OCI-LY1 (cell line): ENCODE measurements at regions not wholly inside any gene's neighbourhood (a gene's known extent, or its start where the extent isn't known, plus 50 kb on each side); places are given as distances from the start of the nearest gene placed in this dataset.

ENCODE experiments used
- H2AFZ ChIP-seq: fragments of 200-600 bp; sonication (generic), shearing (Covaris generic); 2 replicates; pipeline ENCODE4 v1.6.0; 2014; ENCODE audit warnings: antibody characterized with exemption, mild to moderate bottlenecking, low read length
- H3F3A ChIP-seq: fragments of 200-600 bp; sonication (generic), shearing (Covaris generic); 2 replicates; pipeline ENCODE4 v1.6.0; 2014; ENCODE audit warnings: mild to moderate bottlenecking, antibody characterized with exemption, low read length, moderate library complexity; ENCODE audit not compliant: insufficient read depth
- H3K27ac ChIP-seq: fragments of 200-600 bp; sonication (generic); 2 replicates; pipeline ENCODE4 v1.5.1; 2014; ENCODE audit warnings: low read length, mixed run types, mild to moderate bottlenecking, low read depth; ENCODE audit not compliant: poor library complexity, severe bottlenecking
- H3K27me3 ChIP-seq: fragments of 200-600 bp; sonication (generic); 2 replicates; pipeline ENCODE4 v1.6.0; 2014; ENCODE audit warnings: antibody characterized with exemption, mild to moderate bottlenecking, low read length, moderate library complexity; ENCODE audit not compliant: insufficient read depth
- H3K36me3 ChIP-seq: fragments of 200-600 bp; sonication (generic); 2 replicates; pipeline ENCODE4 v1.6.1; 2014; ENCODE audit warnings: mild to moderate bottlenecking, antibody characterized with exemption, low read length, moderate library complexity, mixed read lengths; ENCODE audit not compliant: insufficient read depth
- H3K4me1 ChIP-seq: fragments of 200-600 bp; sonication (generic); 2 replicates; pipeline ENCODE4 v1.5.1; 2014; ENCODE audit warnings: mild to moderate bottlenecking, low read length, moderate library complexity; ENCODE audit not compliant: insufficient read depth, severe bottlenecking
- H3K4me2 ChIP-seq: fragments of 200-600 bp; sonication (generic), shearing (Covaris generic); 2 replicates; pipeline ENCODE4 v1.6.1; 2014; ENCODE audit warnings: low read length
- H3K4me3 ChIP-seq: fragments of 200-600 bp; sonication (generic); 2 replicates; pipeline ENCODE4 v1.5.1; 2014; ENCODE audit warnings: low read length, low read depth, mild to moderate bottlenecking, mixed read lengths; ENCODE audit not compliant: poor library complexity, severe bottlenecking
- H3K79me2 ChIP-seq: fragments of 200-600 bp; shearing (Covaris generic); 2 replicates; pipeline ENCODE4 v1.6.1; 2016; ENCODE audit warnings: mixed run types, low read length, mixed read lengths; ENCODE audit not compliant: insufficient read depth
- H3K9ac ChIP-seq: fragments of 200-600 bp; sonication (generic), shearing (Covaris generic); 2 replicates; pipeline ENCODE4 v1.6.1; 2014; ENCODE audit warnings: mild to moderate bottlenecking, low read length, mixed read lengths
- H3K9me2 ChIP-seq: fragments of 200-600 bp; sonication (generic), shearing (Covaris generic); 2 replicates; pipeline ENCODE4 v1.6.1; 2014; ENCODE audit warnings: low read depth, mild to moderate bottlenecking, low read length, mixed read lengths
- H3K9me3 ChIP-seq: fragments of 200-600 bp; shearing (Covaris generic); 2 replicates; pipeline ENCODE4 v1.6.1; 2014; ENCODE audit warnings: low read length, mixed read lengths
- H4K20me1 ChIP-seq: fragments of 200-600 bp; sonication (generic), shearing (Covaris generic); 2 replicates; pipeline ENCODE4 v1.6.0; 2016; ENCODE audit warnings: mild to moderate bottlenecking, low read length; ENCODE audit not compliant: insufficient read depth
- CTCF ChIP-seq: fragments of 200-600 bp; sonication (generic), shearing (Covaris generic); IDR thresholded peaks from 2 replicates; pipeline ENCODE4 v1.5.1; 2017; ENCODE audit warnings: mild to moderate bottlenecking, antibody characterized with exemption, low read length, moderate library complexity, mixed read lengths
- EZH2 ChIP-seq: fragments of 200-600 bp; sonication (generic), shearing (Covaris generic); IDR thresholded peaks from 2 replicates; pipeline ENCODE4 v1.8.0; 2017; ENCODE audit warnings: borderline replicate concordance, mixed run types, mild to moderate bottlenecking, antibody characterized with exemption, low read length, moderate library complexity, mixed read lengths

- no peaks in the 10 kb centered on the region for H4K20me1 ChIP-seq
- H3K4me2 ChIP-seq, result peak overlapping the region; percentile 3; the same call in 1 of the 2 replicates
- H3K36me3 ChIP-seq, result no peaks in the 10 kb centered on the region
- no peak overlapping the region for H2AFZ ChIP-seq
- H3K9me2 ChIP-seq, result no peaks in the 10 kb centered on the region
- peaks cover 15% of the 10 kb centered on the region for H3K4me1 ChIP-seq
- no peaks in the 10 kb centered on the region for H3K9me3 ChIP-seq
- no peaks in the 10 kb centered on the region for H3F3A ChIP-seq
- no peaks in the 10 kb centered on the region for H3K27me3 ChIP-seq
- no peak overlapping the region for H3K9ac ChIP-seq
- TF ChIP-seq EZH2 (no peak), CTCF (no peak)
- H3K27ac ChIP-seq, result no peak overlapping the region
- no peaks in the 10 kb centered on the region for H3K79me2 ChIP-seq
- no peak overlapping the region for H3K4me3 ChIP-seq
Observed at GRCh38 chr7:7102906-7103305, 79.4 kb upstream of the C1GALT1 start.

GRCh38 chr7:7103343-7104313, 78.7 kb upstream of the C1GALT1 start:
- Histone ChIP-seq H3K4me2 (peak overlapping the region; percentile 3; the same call in 1 of the 2 replicates), H3K27ac (no peak overlapping the region), H3F3A (no peaks in the 10 kb centered on the region), H3K4me3 (no peak overlapping the region), H3K9me3 (no peaks in the 10 kb centered on the region), H4K20me1 (no peaks in the 10 kb centered on the region), H3K36me3 (no peaks in the 10 kb centered on the region), H3K9ac (no peak overlapping the region), H3K79me2 (no peaks in the 10 kb centered on the region), H3K27me3 (no peaks in the 10 kb centered on the region), H3K4me1 (peaks cover 15% of the 10 kb centered on the region), H3K9me2 (no peaks in the 10 kb centered on the region), H2AFZ (peak overlapping the region; percentile 66; the same call in 1 of the 2 replicates)
- TF ChIP-seq EZH2 (no peak), CTCF (peak; percentile 62)

GRCh38 chr7:7104314-7104698, 78.0 kb upstream of the C1GALT1 start:
- Histone ChIP-seq H2AFZ (peak overlapping the region; percentile 66; the same call in 1 of the 2 replicates), H3K27ac (no peak overlapping the region), H3K79me2 (no peaks in the 10 kb centered on the region), H4K20me1 (no peaks in the 10 kb centered on the region), H3F3A (no peaks in the 10 kb centered on the region), H3K4me3 (no peak overlapping the region), H3K36me3 (no peaks in the 10 kb centered on the region), H3K4me2 (no peak overlapping the region), H3K9me2 (no peaks in the 10 kb centered on the region), H3K27me3 (no peaks in the 10 kb centered on the region), H3K9me3 (no peaks in the 10 kb centered on the region), H3K9ac (no peak overlapping the region), H3K4me1 (peaks cover 15% of the 10 kb centered on the region)
- TF ChIP-seq CTCF, result no peak
- no peak for TF ChIP-seq EZH2
